Epidermal melanocyte (primary cell): ENCODE measurements at regions not wholly inside any gene's neighbourhood (a gene's known extent, or its start where the extent isn't known, plus 50 kb on each side); places are given as distances from the start of the nearest gene placed in this dataset.

ENCODE experiments used
- DNase-seq: peaks from one replicate; pipeline ENCODE4 v3.0.0; 2011; ENCODE audit warnings: low spot score; ENCODE audit not compliant: insufficient read length

- no peak for DNase-seq
These were observed 61.7 kb upstream of the PPP2R2B start for GRCh38 chr5:146940295-146940694.

- no peak for DNase-seq
These were observed 65.5 kb upstream of the PPP2R2B start for GRCh38 chr5:146944019-146944418.

- DNase-seq, result no peak
These were observed 66.4 kb upstream of the PPP2R2B start for GRCh38 chr5:146944764-146945616.

GRCh38 chr5:146945617-146946084, 67.1 kb upstream of the PPP2R2B start:
- DNase-seq, result no peak

GRCh38 chr5:146947181-146947941, 68.8 kb upstream of the PPP2R2B start:
- DNase-seq, result no peak

- no peak for DNase-seq
These were observed 70.1 kb upstream of the PPP2R2B start for GRCh38 chr5:146948666-146949065.

- no peak for DNase-seq
These were observed 73.6 kb upstream of the PPP2R2B start for GRCh38 chr5:146952168-146952567.

- DNase-seq, result no peak
These were observed 77.7 kb upstream of the PPP2R2B start for GRCh38 chr5:146956217-146956616.

GRCh38 chr5:146959360-146959759, 80.8 kb upstream of the PPP2R2B start:
- no peak for DNase-seq

GRCh38 chr5:146962801-146963355, 84.3 kb upstream of the PPP2R2B start:
- no peak for DNase-seq

- DNase-seq, result no peak
These were observed 87.5 kb upstream of the PPP2R2B start for GRCh38 chr5:146965761-146966659.

- no peak for DNase-seq
These were observed 89.1 kb upstream of the PPP2R2B start for GRCh38 chr5:146967646-146968045.

GRCh38 chr5:146971401-146971800, 92.8 kb upstream of the PPP2R2B start:
- no peak for DNase-seq

GRCh38 chr5:146986469-146986868, 107.9 kb upstream of the PPP2R2B start:
- no peak for DNase-seq

- no peak for DNase-seq
These were observed 115.4 kb upstream of the PPP2R2B start for GRCh38 chr5:146993876-146994530.

- DNase-seq, result no peak
These were observed 117.3 kb upstream of the PPP2R2B start for GRCh38 chr5:146995878-146996277.

GRCh38 chr5:147015405-147015804, 136.8 kb upstream of the PPP2R2B start:
- no peak for DNase-seq

GRCh38 chr5:147017191-147017590, 138.6 kb upstream of the PPP2R2B start:
- no peak for DNase-seq

GRCh38 chr5:147017621-147018020, 139.1 kb upstream of the PPP2R2B start:
- no peak for DNase-seq

- DNase-seq, result no peak
These were observed 140.3 kb upstream of the PPP2R2B start for GRCh38 chr5:147018812-147019211.
